SK-N-SH (cell line): ENCODE measurements at regions not wholly inside any gene's neighbourhood (a gene's known extent, or its start where the extent isn't known, plus 50 kb on each side); places are given as distances from the start of the nearest gene placed in this dataset.
A peak's percentile ranks its signal among the peaks of the same experiment; 100 is the strongest.

Experiments
- CTCF ChIA-PET: fragments of 300-600, 350-600 bp; formaldehyde crosslinking; extraction: SDS; loops from one replicate; lab custom pipeline; 2021; lab: Yijun Ruan, JAX
- POLR2A ChIA-PET: fragments of 350-600 bp; sonication (Branson Sonifier 250); formaldehyde crosslinking; extraction: SDS; loops from one replicate; lab custom pipeline; 2020; ENCODE audit warnings: antibody characterized with exemption, inconsistent platforms; lab: Yijun Ruan, JAX
- DNase-seq: peaks from one replicate; pipeline ENCODE4 v3.0.0; 2012
- H2AFZ ChIP-seq: fragments of 200-600 bp; sonication (generic); 2 replicates; pipeline ENCODE4 v1.8.1; 2016; ENCODE audit warnings: antibody characterized with exemption, mild to moderate bottlenecking, low read depth
- H3F3A ChIP-seq: fragments of 200-600 bp; sonication (generic); replicated peaks from 2 replicates; pipeline ENCODE3; 2016; ENCODE audit warnings: antibody characterized with exemption, mild to moderate bottlenecking; ENCODE audit not compliant: insufficient read depth
- H3K27ac ChIP-seq, 2 experiments: fragments of 200-500 bp in 1 of 2; fragments of 200-600 bp in 1 of 2; sonication (Bioruptor generic) in 1 of 2; sonication (generic), shearing (Covaris generic) in 1 of 2; 2 replicates each; pipeline versions ENCODE4 v1.5.1 to v1.6.1; 2014 to 2016; ENCODE audit warnings: low read depth in 2 of 2, inconsistent platforms in 1 of 2, low read length in 1 of 2, mild to moderate bottlenecking in 1 of 2, mixed read lengths in 1 of 2
- H3K27me3 ChIP-seq: fragments of 200-600 bp; sonication (generic), shearing (Covaris generic); 2 replicates; pipeline ENCODE4 v1.6.1; 2016; ENCODE audit warnings: mixed run types; ENCODE audit not compliant: insufficient read depth
- H3K36me3 ChIP-seq, 2 experiments: fragments of 200-500 bp in 1 of 2; fragments of 200-600 bp in 1 of 2; sonication (Bioruptor generic) in 1 of 2; sonication (generic) in 1 of 2; replicated peaks in 1 of 2; 2 replicates each; pipeline versions ENCODE3 to v1.5.1; 2014 to 2016; ENCODE audit warnings: low read length in 1 of 2, mild to moderate bottlenecking in 1 of 2; ENCODE audit not compliant: insufficient read depth in 2 of 2, control insufficient read depth in 1 of 2
- H3K4me1 ChIP-seq, 2 experiments: fragments of 200-500 bp in 1 of 2; fragments of 200-600 bp in 1 of 2; sonication (Bioruptor generic) in 1 of 2; sonication (generic), shearing (Covaris generic) in 1 of 2; 2 replicates each; pipeline versions ENCODE4 v1.5.1 to v1.6.1; 2014 to 2016; ENCODE audit warnings: low read depth in 1 of 2, low read length in 1 of 2, mixed run types in 1 of 2; ENCODE audit not compliant: insufficient read depth in 2 of 2, control insufficient read depth in 1 of 2
- H3K4me2 ChIP-seq: fragments of 200-600 bp; sonication (generic), shearing (Covaris generic); 2 replicates; pipeline ENCODE4 v1.6.1; 2017; ENCODE audit warnings: mixed run types
- H3K4me3 ChIP-seq, 2 experiments: fragments of 200-500 bp in 1 of 2; fragments of 200-600 bp in 1 of 2; sonication (Bioruptor generic) in 1 of 2; sonication (generic), shearing (Covaris generic) in 1 of 2; 2 replicates each; pipeline versions ENCODE4 v1.5.1 to v1.8.1; 2014 to 2016; ENCODE audit warnings: low read depth in 2 of 2, inconsistent platforms in 1 of 2, low read length in 1 of 2, mild to moderate bottlenecking in 1 of 2, mixed read lengths in 1 of 2, moderate library complexity in 1 of 2
- H3K79me2 ChIP-seq: fragments of 200-600 bp; sonication (generic); 2 replicates; pipeline ENCODE4 v1.8.1; 2017; ENCODE audit warnings: mild to moderate bottlenecking; ENCODE audit not compliant: insufficient read depth
- H3K9ac ChIP-seq: fragments of 200-600 bp; sonication (generic); 2 replicates; pipeline ENCODE4 v1.6.1; 2017; ENCODE audit warnings: mixed run types
- H3K9me2 ChIP-seq: fragments of 200-600 bp; sonication (generic); 2 replicates; pipeline ENCODE4 v1.6.1; 2017; ENCODE audit warnings: mixed run types
- H3K9me3 ChIP-seq: fragments of 200-600 bp; sonication (generic); 2 replicates; pipeline ENCODE4 v1.6.1; 2017; ENCODE audit warnings: mixed run types, mild to moderate bottlenecking, moderate library complexity
- H4K20me1 ChIP-seq: fragments of 200-600 bp; sonication (generic); 2 replicates; pipeline ENCODE4 v1.6.1; 2017; ENCODE audit warnings: mild to moderate bottlenecking, mixed run types; ENCODE audit not compliant: insufficient read depth
- ELF1 ChIP-seq: IDR thresholded peaks from 2 replicates; pipeline ENCODE4 v1.4.0; 2012
- FOSL2 ChIP-seq: IDR thresholded peaks from 2 replicates; pipeline ENCODE4 v1.4.0; 2012; ENCODE audit warnings: low read depth, mild to moderate bottlenecking, moderate library complexity, borderline replicate concordance
- FOXJ3 ChIP-seq: sonication (generic); formaldehyde crosslinking; IDR thresholded peaks from 2 replicates; pipeline ENCODE4 v1.5.1; 2020; ENCODE audit warnings: mild to moderate bottlenecking, missing genetic modification reagents
- FOXM1 ChIP-seq: IDR thresholded peaks from 2 replicates; pipeline ENCODE4 v1.4.0; 2012; ENCODE audit warnings: low read depth, mild to moderate bottlenecking
- GATA2 ChIP-seq: sonication (generic); formaldehyde crosslinking; IDR thresholded peaks from 2 replicates; pipeline ENCODE4 v1.5.0; 2020; ENCODE audit warnings: mild to moderate bottlenecking, missing genetic modification reagents
- MEF2A ChIP-seq: IDR thresholded peaks from 2 replicates; pipeline ENCODE4 v1.4.0; 2012; ENCODE audit warnings: low read depth, borderline replicate concordance
- NFIC ChIP-seq: IDR thresholded peaks from 2 replicates; pipeline ENCODE4 v1.4.0; 2012; ENCODE audit warnings: borderline replicate concordance
- RCOR1 ChIP-seq: fragments of 150-350 bp; IDR thresholded peaks from 2 replicates; pipeline ENCODE4 v1.6.1; 2017; ENCODE audit warnings: antibody characterized with exemption, low read length
- RFX5 ChIP-seq: IDR thresholded peaks from 2 replicates; pipeline ENCODE4 v1.6.1; 2012; ENCODE audit warnings: mild to moderate bottlenecking, improper control_type of control experiment, low read length
- SIN3A ChIP-seq: IDR thresholded peaks from 2 replicates; pipeline ENCODE4 v1.6.1; 2012; ENCODE audit warnings: low read depth, mild to moderate bottlenecking, low read length, moderate library complexity, borderline replicate concordance
- SMC3 ChIP-seq: IDR thresholded peaks from 2 replicates; pipeline ENCODE4 v1.6.1; 2012; ENCODE audit warnings: low read depth, low read length, improper control_type of control experiment
- ZBTB33 ChIP-seq: IDR thresholded peaks from 2 replicates; pipeline ENCODE4 v1.4.0; 2012; ENCODE audit warnings: low read depth, borderline replicate concordance
- WGBS: methylation state at CpG from one replicate; pipeline ENCODE4 v1.1.6; 2017; ENCODE audit warnings: low lambda C conversion rate; 5-methylcytosine and 5-hydroxymethylcytosine counted together

GRCh38 chr4:20462426-20463175 is 210.9 kb downstream of the SLIT2 start:
- Histone ChIP-seq H3K27ac (peak overlapping the region in 1 of 2 experiments; percentile 26; a peak in 1 of 4 replicates), H3K36me3 (no peaks in the 10 kb centered on the region), H3K4me3 (no peak overlapping the region), H3K4me1 (peaks cover 0 to 10% of the 10 kb centered on the region in 2 experiments; a peak in 3 of 4 replicates), H3K9ac (no peak overlapping the region), H3K9me2 (no peaks in the 10 kb centered on the region), H3K9me3 (no peaks in the 10 kb centered on the region), H3K4me2 (no peak overlapping the region), H3K27me3 (no peaks in the 10 kb centered on the region), H4K20me1 (peaks cover 41% of the 10 kb centered on the region), H2AFZ (no peak overlapping the region), H3F3A (peaks cover 5% of the 10 kb centered on the region), H3K79me2 (peaks cover 25% of the 10 kb centered on the region)
- DNase-seq: peak; percentile 20
- ChIA-PET POLR2A (no interaction called here), CTCF (no interaction called here)
- TF ChIP-seq SMC3 (no peak), RCOR1 (peak; percentile 58), MEF2A (no peak), ELF1 (no peak), RFX5 (no peak), FOXJ3 (no peak), FOSL2 (0 out of 2 replicates have a peak, but pooled peaks have one; percentile 4), FOXM1 (no peak)
- WGBS: 36% methylated on average over 4 of the region's 4 CpGs

- TF ChIP-seq GATA2 (CRISPR knock-in tag): no peak
- TF ChIP-seq SIN3A: no peak
- no peak for TF ChIP-seq FOSL2
- no peak for TF ChIP-seq ZBTB33
- no peak for TF ChIP-seq NFIC
- H3K9ac ChIP-seq: no peak overlapping the region
- H2AFZ ChIP-seq: no peak overlapping the region
- H3K4me3 ChIP-seq: no peak overlapping the region
- 57% methylated on average over 2 of the region's 2 CpGs for WGBS
- peaks cover 44% of the 10 kb centered on the region for H4K20me1 ChIP-seq
- H3K9me2 ChIP-seq: no peaks in the 10 kb centered on the region
- ChIA-PET POLR2A (no interaction called here), CTCF (no interaction called here)
- no peak for DNase-seq
- no peak overlapping the region for H3K27ac ChIP-seq
- no peaks in the 10 kb centered on the region; the same call in 1 of the 2 replicates for H3K9me3 ChIP-seq
- H3F3A ChIP-seq: peaks cover 5% of the 10 kb centered on the region
- H3K4me1 ChIP-seq: peaks cover 0 to 10% of the 10 kb centered on the region in 2 experiments; a peak in 3 of 4 replicates
- peaks cover 0 to 5% of the 10 kb centered on the region in 2 experiments for H3K36me3 ChIP-seq
- H3K27me3 ChIP-seq: no peaks in the 10 kb centered on the region
- H3K79me2 ChIP-seq: peaks cover 20% of the 10 kb centered on the region
- no peak overlapping the region for H3K4me2 ChIP-seq
These were observed 211.4 kb downstream of the SLIT2 start for GRCh38 chr4:20463176-20463430.
